H1 (cell line): ENCODE measurements at regions not wholly inside any gene's neighbourhood (a gene's known extent, or its start where the extent isn't known, plus 50 kb on each side); places are given as distances from the start of the nearest gene placed in this dataset.

Experiments
- CTCF ChIA-PET: fragments of 300-600 bp; sonication (Branson Sonifier 250); formaldehyde crosslinking; loops from one replicate; lab custom pipeline; 2021; ENCODE audit not compliant: partially characterized antibody; lab: Charles Lee
- POLR2A ChIA-PET: fragments of 300-600 bp; sonication (Branson Sonifier 250); formaldehyde crosslinking; loops from one replicate; lab custom pipeline; 2021; ENCODE audit warnings: inconsistent platforms; ENCODE audit not compliant: partially characterized antibody; lab: Charles Lee
- DNase-seq, 2 experiments: peaks; one replicate each; pipeline versions ENCODE4 v3.0.0 to v3.0.0-alpha.2; 2010 to 2022; ENCODE audit warnings: low spot score in 2 of 2, low read depth in 1 of 2, mixed read lengths in 1 of 2
- FAIRE-seq: peaks from 2 replicates; lab custom pipeline; 2011; peaks lifted over from hg19 to GRCh38; lab: Jason Lieb, UNC
- H2AFZ ChIP-seq: 2 replicates; pipeline ENCODE4 v1.8.1; 2012; ENCODE audit warnings: low read length, inconsistent platforms
- H2AK5ac ChIP-seq: 2 replicates; pipeline ENCODE4 v1.6.1; 2013; ENCODE audit warnings: low read depth, low read length
- H2BK120ac ChIP-seq: replicated peaks from 2 replicates; pipeline ENCODE3; 2013; ENCODE audit warnings: low read depth, low read length, inconsistent platforms
- H2BK12ac ChIP-seq: 2 replicates; pipeline ENCODE4 v1.6.1; 2013; ENCODE audit warnings: low read depth, low read length
- H2BK15ac ChIP-seq: 2 replicates; pipeline ENCODE4 v1.6.1; 2013; ENCODE audit warnings: low read length
- H2BK20ac ChIP-seq: 2 replicates; pipeline ENCODE4 v1.6.1; 2013; ENCODE audit warnings: low read length
- H2BK5ac ChIP-seq: 2 replicates; pipeline ENCODE4 v1.6.1; 2013; ENCODE audit warnings: low read depth, low read length
- H3K14ac ChIP-seq: 2 replicates; pipeline ENCODE4 v1.6.1; 2013; ENCODE audit warnings: inconsistent platforms; ENCODE audit not compliant: insufficient read length
- H3K18ac ChIP-seq: 2 replicates; pipeline ENCODE4 v1.6.1; 2013; ENCODE audit warnings: low read length; ENCODE audit errors: extremely low read depth
- H3K23ac ChIP-seq: 2 replicates; pipeline ENCODE4 v1.6.1; 2013; ENCODE audit warnings: inconsistent platforms; ENCODE audit not compliant: insufficient read length
- H3K23me2 ChIP-seq: 2 replicates; pipeline ENCODE4 v1.6.1; 2013; ENCODE audit warnings: low read depth, low read length
- H3K27ac ChIP-seq: 2 replicates; pipeline ENCODE4 v1.6.1; 2011; ENCODE audit warnings: low read depth, low read length, inconsistent platforms
- H3K27me3 ChIP-seq, 4 experiments: replicated peaks in 1 of 4; 1 replicate in 1 of 4; 2 replicates in 3 of 4; pipeline versions ENCODE4 v1.6.1 to v1.8.1; 2011 to 2013; ENCODE audit warnings: low read length in 3 of 4, mild to moderate bottlenecking in 3 of 4, inconsistent platforms in 2 of 4, mixed read lengths in 2 of 4, moderate library complexity in 1 of 4; ENCODE audit not compliant: control insufficient read depth in 3 of 4, insufficient read depth in 3 of 4; ENCODE audit errors: extremely low read depth in 1 of 4
- H3K36me3 ChIP-seq, 4 experiments: 2 replicates each; pipeline versions ENCODE4 v1.6.1 to v1.8.1; 2011 to 2013; ENCODE audit warnings: mild to moderate bottlenecking in 4 of 4, low read length in 3 of 4, moderate library complexity in 2 of 4, control low read depth in 1 of 4, inconsistent platforms in 1 of 4; ENCODE audit not compliant: insufficient read depth in 4 of 4, control insufficient read depth in 2 of 4
- H3K4ac ChIP-seq: replicated peaks from 2 replicates; pipeline ENCODE3; 2013; ENCODE audit warnings: low read length, low read depth, mixed read lengths, inconsistent platforms; ENCODE audit not compliant: insufficient read length
- H3K4me1 ChIP-seq, 4 experiments: replicated peaks in 1 of 4; 1 replicate in 1 of 4; 2 replicates in 3 of 4; pipeline versions ENCODE4 v1.6.1 to v1.8.1; 2011 to 2013; ENCODE audit warnings: low read length in 3 of 4, inconsistent platforms in 2 of 4, mixed read lengths in 1 of 4; ENCODE audit not compliant: insufficient read depth in 4 of 4, control insufficient read depth in 3 of 4
- H3K4me2 ChIP-seq, 2 experiments: 2 replicates each; pipeline versions ENCODE4 v1.6.1 to v1.8.1; 2011 to 2013; ENCODE audit warnings: low read depth in 2 of 2, low read length in 2 of 2, control low read depth in 1 of 2, inconsistent platforms in 1 of 2, mild to moderate bottlenecking in 1 of 2; ENCODE audit not compliant: insufficient read depth in 1 of 2
- H3K4me3 ChIP-seq, 4 experiments: fragments of 200-600, 300-600 bp in 1 of 4; sonication (generic), shearing (Covaris generic), sonication (Bioruptor Twin) in 1 of 4; 2 replicates each; pipeline versions ENCODE4 v1.5.1 to v1.8.1; 2011 to 2016; ENCODE audit warnings: low read length in 4 of 4, low read depth in 3 of 4, control low read depth in 2 of 4, inconsistent platforms in 2 of 4, mild to moderate bottlenecking in 2 of 4, mixed read lengths in 1 of 4, moderate library complexity in 1 of 4; ENCODE audit not compliant: insufficient read depth in 2 of 4; ENCODE audit errors: extremely low read depth in 1 of 4
- H3K56ac ChIP-seq: replicated peaks from 2 replicates; pipeline ENCODE3; 2013; ENCODE audit warnings: low read depth, mild to moderate bottlenecking, mixed read lengths, low read length, inconsistent platforms; ENCODE audit not compliant: insufficient read length
- H3K79me1 ChIP-seq: 2 replicates; pipeline ENCODE4 v1.6.1; 2013; ENCODE audit warnings: low read depth, low read length, control low read depth
- H3K79me2 ChIP-seq, 2 experiments: 2 replicates each; pipeline versions ENCODE4 v1.6.1 to v1.8.1; 2012 to 2013; ENCODE audit warnings: low read length in 2 of 2, mild to moderate bottlenecking in 2 of 2, inconsistent platforms in 1 of 2; ENCODE audit not compliant: insufficient read depth in 2 of 2, control insufficient read depth in 1 of 2
- H3K9ac ChIP-seq, 4 experiments: replicated peaks in 1 of 4; 1 replicate in 1 of 4; 2 replicates in 3 of 4; pipeline versions ENCODE4 v1.6.1 to v1.8.1; 2011 to 2013; ENCODE audit warnings: low read depth in 3 of 4, low read length in 3 of 4, control low read depth in 2 of 4, mild to moderate bottlenecking in 2 of 4, moderate library complexity in 2 of 4, inconsistent platforms in 1 of 4; ENCODE audit errors: extremely low read depth in 1 of 4
- H3K9me3 ChIP-seq, 2 experiments: 2 replicates each; pipeline versions ENCODE4 v1.6.1 to v1.8.1; 2012 to 2013; ENCODE audit warnings: mild to moderate bottlenecking in 2 of 2, moderate library complexity in 2 of 2, control low read depth in 1 of 2, inconsistent platforms in 1 of 2, low read depth in 1 of 2, low read length in 1 of 2, mixed read lengths in 1 of 2; ENCODE audit not compliant: insufficient read depth in 2 of 2
- H4K20me1 ChIP-seq, 2 experiments: replicated peaks in 1 of 2; 2 replicates each; pipeline versions ENCODE3 to v1.8.1; 2011 to 2013; ENCODE audit warnings: inconsistent platforms in 2 of 2, low read length in 2 of 2, mild to moderate bottlenecking in 1 of 2; ENCODE audit not compliant: insufficient read depth in 2 of 2, control insufficient read depth in 1 of 2
- H4K5ac ChIP-seq: 2 replicates; pipeline ENCODE4 v1.6.1; 2013; ENCODE audit warnings: low read length, low read depth, mixed read lengths, inconsistent platforms; ENCODE audit not compliant: insufficient read length
- H4K8ac ChIP-seq: 2 replicates; pipeline ENCODE4 v1.8.0; 2013; ENCODE audit warnings: mild to moderate bottlenecking, moderate library complexity, low read length, inconsistent platforms; ENCODE audit not compliant: insufficient read depth; ENCODE audit errors: extremely low read depth
- H4K91ac ChIP-seq: replicated peaks from 2 replicates; pipeline ENCODE3; 2013; ENCODE audit warnings: low read length, mixed read lengths, inconsistent platforms; ENCODE audit not compliant: insufficient read length
- JUN ChIP-seq: IDR thresholded peaks from 2 replicates; pipeline ENCODE4 v1.6.1; 2011; ENCODE audit warnings: low read depth, mild to moderate bottlenecking, improper control_type of control experiment, low read length
- RNF2 ChIP-seq: fragments of 200-900, 300-1000 bp; sonication (generic); IDR thresholded peaks from 2 replicates; pipeline ENCODE4 v1.7.1; 2016; ENCODE audit warnings: borderline replicate concordance, low read depth, mild to moderate bottlenecking, antibody characterized with exemption, low read length; ENCODE audit not compliant: poor library complexity, severe bottlenecking; ENCODE audit errors: missing control alignments
- SAP30 ChIP-seq: fragments of 300-600 bp; sonication (generic); IDR thresholded peaks from 2 replicates; pipeline ENCODE4 v1.7.1; 2012; ENCODE audit warnings: low read length, moderate library complexity, mild to moderate bottlenecking, inconsistent platforms; ENCODE audit not compliant: insufficient read depth, insufficient replicate concordance
- WGBS, 2 experiments: shearing (Covaris generic) in 1 of 2; methylation state at CpG; one replicate each; pipeline versions ENCODE4 v1.1.6 to v1.1.7; 2013 to 2015; ENCODE audit warnings: low lambda C conversion rate in 2 of 2, mixed read lengths in 2 of 2, inconsistent platforms in 1 of 2, low coverage in 1 of 2, missing lambda C conversion rate in 1 of 2; ENCODE audit not compliant: insufficient replicate concordance in 2 of 2, insufficient coverage in 1 of 2, insufficient read length in 1 of 2; ENCODE audit errors: extremely low coverage in 1 of 2, missing lambda C conversion rate in 1 of 2; 5-methylcytosine and 5-hydroxymethylcytosine counted together

GRCh38 chr4:66307641-66308438 is 637.6 kb upstream of the EPHA5 start:
- no peak overlapping the region for H2BK12ac ChIP-seq
- no peak overlapping the region for H3K4ac ChIP-seq
- H2AFZ ChIP-seq = no peak overlapping the region
- no peak for DNase-seq
- H3K23ac ChIP-seq = no peak overlapping the region
- H3K18ac ChIP-seq = no peak overlapping the region
- H3K4me1 ChIP-seq = no peaks in the 10 kb centered on the region
- H3K56ac ChIP-seq = no peak overlapping the region
- no peak overlapping the region for H4K91ac ChIP-seq
- no peak for FAIRE-seq
- H4K5ac ChIP-seq = no peak overlapping the region
- ChIA-PET POLR2A (no interaction called here), CTCF (interaction anchor here (0.6 to 1.2 kb wide), 2 partner anchors 9 to 572 kb away, joined by 3 read pairs; no protein-coding TSS in a partner anchor)
- no peak overlapping the region for H2BK5ac ChIP-seq
- no peak overlapping the region for H3K9ac ChIP-seq
- H3K79me2 ChIP-seq = no peaks in the 10 kb centered on the region
- H3K4me3 ChIP-seq = no peak overlapping the region
- H2BK15ac ChIP-seq = no peak overlapping the region
- H3K27ac ChIP-seq = no peak overlapping the region
- H3K14ac ChIP-seq = no peak overlapping the region
- no peak overlapping the region for H2BK20ac ChIP-seq
- no peak overlapping the region for H3K4me2 ChIP-seq
- no peak overlapping the region for H2BK120ac ChIP-seq
- H3K9me3 ChIP-seq = peaks cover 14 to 16% of the 10 kb centered on the region in 2 experiments
- H3K79me1 ChIP-seq = no peaks in the 10 kb centered on the region
- no peaks in the 10 kb centered on the region; a peak in 1 of 8 replicates for H3K36me3 ChIP-seq
- no peak overlapping the region for H4K8ac ChIP-seq
- no peaks in the 10 kb centered on the region for H3K27me3 ChIP-seq
- no peaks in the 10 kb centered on the region for H3K23me2 ChIP-seq
- no peaks in the 10 kb centered on the region for H4K20me1 ChIP-seq
- H2AK5ac ChIP-seq = no peak overlapping the region
- WGBS, 2 experiments = 78% methylated on average over 3 of the region's 3 CpGs; no CpG with 5 or more reads in 1 of the 2 experiments
- no peak for TF ChIP-seq SAP30
- TF ChIP-seq JUN = no peak
- no peak for TF ChIP-seq RNF2
